HG02571 (cell line): ENCODE measurements at regions not wholly inside any gene's neighbourhood (a gene's known extent, or its start where the extent isn't known, plus 50 kb on each side); places are given as distances from the start of the nearest gene placed in this dataset.
"Not testable (repeated sequence)": the region's sequence is repeated elsewhere in the genome, so short reads cannot be mapped to it uniquely, and the experiment has no call there.

Experiments
- ATAC-seq: cut with Tn5 transposase; IDR thresholded peaks from one replicate; pipeline ENCODE4 v1.9.1; 2021; ENCODE audit warnings: mild to moderate bottlenecking, moderate library complexity; ENCODE audit not compliant: unreplicated experiment

- no peak for ATAC-seq
These were observed 325.4 kb downstream of the QKI start for GRCh38 chr6:163739966-163740365.

DNA sequence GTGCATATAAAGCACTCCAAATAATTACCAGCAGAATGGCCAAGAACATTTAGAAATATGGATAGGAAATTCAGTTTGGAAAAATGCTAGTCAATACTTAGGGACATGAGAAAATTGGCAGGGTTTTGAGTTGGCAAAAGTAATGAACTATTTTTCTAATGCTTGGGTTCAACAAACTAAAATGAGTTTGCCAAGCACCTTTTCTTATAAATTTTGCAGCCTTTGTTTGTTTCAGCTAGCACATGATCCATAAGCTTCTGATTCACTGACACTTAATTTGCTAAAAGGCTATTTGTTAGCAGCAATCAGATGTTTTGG lies 324.8 kb downstream of the QKI start:
- no peak for ATAC-seq

GRCh38 chr6:163738725-163739407 lies 324.3 kb downstream of the QKI start:
- ATAC-seq = peak; percentile 49

DNA sequence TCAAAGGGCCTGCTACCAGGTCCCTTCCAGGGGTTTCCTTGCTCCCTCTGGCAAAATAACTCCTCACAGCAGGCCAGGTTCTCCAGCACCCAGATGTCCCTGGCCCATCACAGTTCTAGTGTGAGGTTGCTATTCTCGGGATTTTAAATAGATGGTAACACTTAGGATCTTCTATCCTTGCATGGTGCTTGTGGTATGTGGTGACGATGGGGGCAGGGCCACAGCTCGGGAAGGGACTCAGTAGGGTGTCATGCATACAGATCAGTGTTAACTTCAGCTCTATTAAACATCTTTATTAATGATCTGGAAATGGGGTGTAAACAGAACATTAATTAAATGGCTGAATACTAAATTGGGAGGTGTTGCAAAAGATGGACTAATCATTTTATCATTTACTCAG lies 323.8 kb downstream of the QKI start:
- ATAC-seq = no peak

DNA sequence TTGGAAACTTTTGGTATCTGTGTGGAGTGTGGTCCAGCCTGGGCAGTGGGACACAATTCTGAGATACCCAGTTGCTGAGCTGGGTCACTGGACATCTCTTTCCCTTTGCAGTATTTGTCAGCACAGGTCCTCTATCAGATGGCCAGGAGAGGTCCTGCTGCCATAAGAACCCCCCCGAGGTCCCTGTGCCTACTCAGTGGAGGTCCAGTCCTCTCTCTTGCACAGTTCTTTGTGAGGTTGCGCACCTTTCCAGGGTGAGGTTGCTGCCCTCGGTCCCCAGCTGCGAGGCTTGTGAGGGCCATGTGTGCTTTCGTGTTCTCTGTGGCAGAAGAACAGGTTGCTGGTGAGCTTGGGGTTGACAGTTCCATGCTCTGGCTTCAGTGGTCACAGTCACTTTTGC lies 320.6 kb downstream of the QKI start:
- ATAC-seq = no peak

GRCh38 chr6:163733061-163733460 lies 318.5 kb downstream of the QKI start:
- no peak for ATAC-seq

DNA sequence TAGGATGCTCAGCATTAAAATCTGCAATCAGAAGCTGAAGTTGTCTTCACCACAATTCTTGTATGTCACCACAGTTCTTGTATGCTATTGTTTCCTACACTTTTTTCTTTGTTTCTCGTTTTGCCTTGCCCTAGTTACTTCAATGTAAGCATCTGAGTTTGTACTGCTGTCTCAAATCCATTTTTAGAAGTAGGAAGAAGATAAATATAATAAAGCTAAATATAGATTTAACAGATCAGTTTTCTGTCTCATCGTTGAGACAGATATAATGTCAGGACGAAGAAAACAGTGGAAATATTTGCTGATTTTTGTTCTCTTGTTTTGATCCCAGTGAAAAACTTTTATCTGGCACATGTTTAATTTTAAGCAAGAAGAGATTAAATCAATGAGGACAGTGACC lies 318.0 kb downstream of the QKI start:
- no peak for ATAC-seq

GRCh38 chr6:163732014-163732351 lies 317.5 kb downstream of the QKI start:
- ATAC-seq = not testable (repeated sequence)

DNA sequence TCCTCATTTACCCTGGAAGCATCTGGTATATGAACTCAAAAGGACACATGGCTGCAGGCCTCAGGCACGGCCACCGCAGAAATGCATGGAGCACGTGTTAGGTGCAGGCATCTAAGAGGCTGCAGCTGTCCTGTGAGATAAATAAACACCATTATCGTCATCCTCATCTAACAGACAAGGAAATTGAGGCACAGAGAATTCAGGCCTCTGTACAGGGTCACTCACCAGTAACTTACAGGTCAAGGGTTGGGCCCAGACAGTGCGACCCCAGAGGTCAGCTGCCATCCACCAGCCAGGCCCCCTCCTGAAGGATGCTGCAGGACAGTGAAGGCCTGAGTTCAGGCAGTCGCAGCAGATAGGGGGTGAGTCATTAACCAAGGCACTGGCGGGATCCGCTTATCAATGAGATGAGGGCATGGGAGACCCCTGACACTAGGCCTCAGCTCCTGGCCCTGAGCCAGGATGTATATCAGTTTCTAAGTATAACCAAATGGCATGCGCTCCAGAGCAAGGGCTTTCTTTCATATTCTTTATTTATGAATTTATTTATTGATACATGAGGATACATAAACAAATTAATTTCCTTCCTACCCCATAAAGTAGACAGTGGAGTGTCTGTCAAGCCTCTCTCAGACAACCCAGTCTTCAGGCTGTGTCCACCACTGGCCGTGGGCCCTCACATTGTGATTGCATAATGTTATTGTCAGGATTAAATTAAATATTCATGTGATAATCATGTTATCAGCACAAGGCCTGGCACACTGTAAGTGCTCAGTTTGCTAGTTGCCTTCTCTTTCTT lies 316.9 kb downstream of the QKI start:
- ATAC-seq = no peak

- no peak for ATAC-seq
These were observed 316.0 kb downstream of the QKI start for GRCh38 chr6:163730246-163731210.

- ATAC-seq = no peak
These were observed 314.8 kb downstream of the QKI start for GRCh38 chr6:163729127-163729872.

DNA sequence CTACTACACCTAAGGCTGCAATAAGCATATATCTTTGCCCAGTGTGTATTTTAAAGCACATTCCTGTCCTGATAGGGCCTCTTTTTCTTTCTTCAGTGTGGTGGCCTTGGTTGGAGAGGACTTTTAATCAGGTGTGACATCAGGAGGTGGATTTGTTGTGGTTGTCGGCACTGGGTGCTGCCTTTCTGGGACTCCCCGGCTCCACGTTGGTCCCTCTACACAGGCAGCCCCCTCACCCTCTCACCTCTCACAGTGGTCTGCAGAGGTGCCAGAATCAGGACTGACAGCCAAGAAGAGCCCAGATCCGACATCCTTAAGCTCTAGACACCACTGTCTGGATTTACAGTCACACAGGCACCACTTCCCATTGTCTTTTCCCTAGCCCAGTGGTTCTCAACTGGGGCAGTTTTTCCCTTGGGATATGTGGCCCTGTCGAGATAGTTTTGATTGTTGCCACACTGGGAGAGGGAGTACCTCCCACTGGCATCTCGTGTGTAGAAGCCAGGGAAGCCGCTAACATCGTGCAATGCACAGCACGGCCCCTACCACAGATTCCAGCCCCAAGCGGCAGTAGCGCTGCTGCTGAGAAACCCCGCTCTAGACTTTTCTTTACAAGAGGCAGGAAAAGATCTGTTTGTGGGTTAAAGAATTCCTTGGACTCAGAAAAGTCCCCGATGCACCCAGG lies 314.1 kb downstream of the QKI start:
- ATAC-seq = no peak

- no peak for ATAC-seq
These were observed 311.6 kb downstream of the QKI start for GRCh38 chr6:163726037-163726695.

DNA sequence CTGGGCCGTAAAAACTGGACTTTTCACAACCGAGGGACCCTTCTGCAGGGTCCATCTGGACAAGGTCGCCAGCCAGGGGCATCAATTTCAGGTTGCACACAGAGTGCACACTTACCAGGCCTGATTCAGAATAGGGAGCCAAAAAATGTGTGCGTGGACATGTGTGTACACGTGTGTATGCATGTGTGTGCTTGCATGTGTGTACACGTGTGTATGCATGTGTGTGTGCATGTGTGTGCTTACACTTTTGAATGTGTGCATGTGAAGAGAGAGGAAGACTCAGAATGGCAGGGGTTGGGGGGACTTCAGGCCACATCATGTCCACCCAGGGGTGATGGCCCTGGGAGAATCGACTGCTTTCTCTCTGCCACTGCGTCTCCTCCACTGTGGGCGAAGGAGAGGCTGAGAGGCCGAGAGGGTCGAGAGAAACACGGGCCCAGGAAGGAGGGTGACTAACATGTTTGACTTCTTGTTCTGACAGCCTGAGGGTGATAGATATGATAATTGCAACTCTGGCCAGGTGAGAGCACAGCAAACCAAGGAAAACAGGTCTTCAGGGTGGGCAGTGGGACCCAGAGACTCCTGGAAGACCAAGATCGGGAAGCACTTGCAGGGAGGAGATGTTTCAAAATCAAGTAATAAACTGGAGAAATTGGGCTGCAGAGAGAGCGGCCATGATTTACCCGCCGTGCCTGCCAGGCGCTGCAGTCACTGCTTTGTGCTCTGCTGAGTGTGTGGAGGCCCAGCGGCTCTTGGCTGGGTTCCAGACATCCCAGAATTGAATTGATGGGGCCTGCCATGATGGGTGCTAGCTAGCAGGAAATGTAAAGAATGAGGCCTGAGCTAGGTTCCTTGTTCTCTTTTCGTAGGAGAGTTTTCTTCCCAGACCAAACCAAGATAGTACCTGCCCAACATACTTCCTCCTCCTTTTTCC lies 310.8 kb downstream of the QKI start:
- no peak for ATAC-seq

DNA sequence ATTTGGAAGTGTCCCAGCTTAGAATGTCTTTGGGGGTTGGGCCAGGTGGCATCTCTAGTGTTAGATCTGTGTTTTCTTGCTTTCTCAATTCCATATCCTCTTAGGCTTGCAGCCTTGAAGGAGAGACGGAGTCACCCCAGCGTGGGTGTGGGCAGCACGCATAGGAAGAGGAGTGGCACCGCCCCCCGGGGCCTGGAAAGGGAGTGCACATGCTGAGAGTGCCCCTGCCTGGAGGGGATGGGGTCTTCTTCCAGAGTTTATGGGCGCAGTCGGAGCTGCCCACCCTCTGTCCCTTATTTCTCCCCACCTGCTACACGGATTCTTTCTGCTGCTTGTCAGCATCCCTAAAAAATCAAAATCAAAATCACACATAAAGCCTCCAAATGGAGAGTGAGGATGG lies 309.7 kb downstream of the QKI start:
- no peak for ATAC-seq

DNA sequence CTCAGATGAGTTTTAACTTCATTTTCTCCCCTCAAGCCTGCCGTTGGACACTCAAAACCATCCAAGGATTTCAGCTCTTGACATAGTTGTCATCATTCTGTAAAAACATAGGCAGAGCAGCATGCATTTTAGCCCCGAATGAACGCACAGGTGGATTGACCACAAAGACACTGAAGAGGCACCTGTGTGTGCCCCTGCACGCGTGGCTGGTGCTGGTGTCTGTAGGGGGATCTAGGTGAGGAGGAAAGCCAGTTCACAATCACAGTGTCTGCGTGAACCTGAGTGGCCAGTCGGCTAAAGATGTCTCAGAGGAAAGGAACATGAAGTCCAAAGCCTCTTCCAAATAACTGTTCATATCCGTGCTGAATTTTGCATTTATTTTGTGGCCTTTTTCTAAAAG lies 309.2 kb downstream of the QKI start:
- no peak for ATAC-seq

GRCh38 chr6:163721922-163722692 lies 307.6 kb downstream of the QKI start:
- ATAC-seq = no peak

DNA sequence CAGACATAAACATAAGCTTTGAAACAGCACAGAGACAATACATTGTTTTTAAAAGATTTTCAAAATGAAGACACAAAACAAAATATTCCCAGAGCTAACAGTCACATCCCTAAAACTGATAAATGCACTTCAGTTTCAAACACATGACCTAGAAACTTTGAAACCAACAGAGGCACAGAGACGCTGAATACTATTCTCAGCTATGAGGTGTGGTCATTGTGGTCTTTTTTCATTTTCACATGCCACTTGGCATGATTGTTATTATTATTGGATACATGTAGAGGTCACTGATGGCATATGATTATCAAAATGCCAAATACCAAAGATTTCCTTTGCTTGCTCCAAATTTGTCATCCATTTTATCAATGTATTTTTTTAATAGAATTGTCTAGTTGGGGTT lies 306.9 kb downstream of the QKI start:
- ATAC-seq = no peak
